Keratinocyte (primary cell): ENCODE measurements at regions not wholly inside any gene's neighbourhood (a gene's known extent, or its start where the extent isn't known, plus 50 kb on each side); places are given as distances from the start of the nearest gene placed in this dataset.

ENCODE experiments used
- EZH2 ChIP-seq: IDR thresholded peaks from one replicate; pipeline ENCODE4 v1.6.1; 2012; ENCODE audit warnings: inconsistent platforms, mild to moderate bottlenecking, low read length, moderate library complexity
- TF ChIP-seq, protein P1 (sequence below), 3 experiments: IDR thresholded peaks in 1 of 3; conservative IDR thresholded peaks in 1 of 3; optimal IDR thresholded peaks in 1 of 3; 2 replicates in 2 of 3; 3 replicates in 1 of 3; pipeline versions ENCODE3 to v1.5.1; 2011; ENCODE audit warnings: low read length in 3 of 3, mild to moderate bottlenecking in 3 of 3, moderate library complexity in 2 of 3, control low read depth in 1 of 3, inconsistent platforms in 1 of 3; ENCODE audit not compliant: insufficient read depth in 2 of 3; ENCODE audit errors: extremely low read depth in 1 of 3

DNA sequence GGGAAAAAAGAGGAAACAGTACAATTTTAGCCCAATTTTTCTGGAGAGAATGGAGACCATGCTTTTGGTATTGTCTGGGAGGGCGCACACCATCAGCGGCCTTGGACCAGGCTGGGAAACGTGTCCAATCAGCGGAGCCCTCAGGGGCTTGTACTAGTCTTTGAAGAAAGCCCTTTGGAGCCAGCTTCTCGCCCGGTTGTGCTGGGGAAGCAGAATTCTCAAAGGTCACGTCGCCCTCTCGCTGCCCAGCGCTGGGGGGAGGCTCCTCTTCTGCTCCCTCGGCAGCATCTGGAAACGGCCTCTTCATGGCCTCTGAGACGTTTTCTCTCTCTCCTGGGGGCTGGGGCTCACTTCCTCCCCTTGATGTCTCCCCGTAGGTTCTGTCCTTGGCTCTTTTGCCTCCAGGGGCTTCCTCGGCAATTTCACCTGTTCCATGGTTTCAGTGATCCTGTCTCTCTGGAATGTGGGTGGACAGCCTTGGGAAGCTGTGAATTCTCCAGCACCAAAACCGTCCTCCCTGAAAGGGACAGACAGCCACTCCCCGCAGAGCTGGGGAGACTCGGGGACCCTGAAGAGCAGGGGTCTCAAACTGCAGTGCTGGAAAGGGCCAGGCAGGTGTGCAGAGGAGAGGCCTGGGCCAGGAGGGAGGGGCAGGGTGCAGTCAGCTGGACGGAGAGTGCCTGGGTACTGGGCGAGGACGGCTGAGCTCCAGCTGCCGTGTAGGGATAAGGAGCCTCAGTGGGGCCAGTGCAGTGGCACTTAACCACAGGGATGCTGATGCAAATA, 80.2 kb downstream of the RPS6KA4 start:
- TF ChIP-seq, protein P1, sequence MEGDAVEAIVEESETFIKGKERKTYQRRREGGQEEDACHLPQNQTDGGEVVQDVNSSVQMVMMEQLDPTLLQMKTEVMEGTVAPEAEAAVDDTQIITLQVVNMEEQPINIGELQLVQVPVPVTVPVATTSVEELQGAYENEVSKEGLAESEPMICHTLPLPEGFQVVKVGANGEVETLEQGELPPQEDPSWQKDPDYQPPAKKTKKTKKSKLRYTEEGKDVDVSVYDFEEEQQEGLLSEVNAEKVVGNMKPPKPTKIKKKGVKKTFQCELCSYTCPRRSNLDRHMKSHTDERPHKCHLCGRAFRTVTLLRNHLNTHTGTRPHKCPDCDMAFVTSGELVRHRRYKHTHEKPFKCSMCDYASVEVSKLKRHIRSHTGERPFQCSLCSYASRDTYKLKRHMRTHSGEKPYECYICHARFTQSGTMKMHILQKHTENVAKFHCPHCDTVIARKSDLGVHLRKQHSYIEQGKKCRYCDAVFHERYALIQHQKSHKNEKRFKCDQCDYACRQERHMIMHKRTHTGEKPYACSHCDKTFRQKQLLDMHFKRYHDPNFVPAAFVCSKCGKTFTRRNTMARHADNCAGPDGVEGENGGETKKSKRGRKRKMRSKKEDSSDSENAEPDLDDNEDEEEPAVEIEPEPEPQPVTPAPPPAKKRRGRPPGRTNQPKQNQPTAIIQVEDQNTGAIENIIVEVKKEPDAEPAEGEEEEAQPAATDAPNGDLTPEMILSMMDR (optimal IDR thresholded peaks at IDR 0.05 in 1 of 3, IDR thresholded peaks at IDR 0.05 in 1 of 3, conservative IDR thresholded peaks at IDR 0.05 in 1 of 3; ENCODE audit: extremely low read depth in 1 of 3, insufficient read depth in 2 of 3, low read length in 3 of 3), result no peak
- TF ChIP-seq EZH2, result no peak
